HepG2 (cell line): ENCODE measurements at regions not wholly inside any gene's neighbourhood (a gene's known extent, or its start where the extent isn't known, plus 50 kb on each side); places are given as distances from the start of the nearest gene placed in this dataset.

Source experiments
- GMEB2 ChIP-seq: IDR thresholded peaks from 2 replicates; pipeline ENCODE4 v1.6.1; 2016; ENCODE audit warnings: missing biosample characterization, missing genetic modification reagents, low read depth
- GTF2F1 ChIP-seq: fragments of 150-350 bp; IDR thresholded peaks from 2 replicates; pipeline ENCODE4 v1.6.1; 2014; ENCODE audit warnings: low read length
- JDP2 ChIP-seq: sonication (generic); formaldehyde crosslinking; IDR thresholded peaks from 2 replicates; pipeline ENCODE4 v1.8.1; 2022; ENCODE audit warnings: missing genetic modification reagents, borderline replicate concordance
- KLF9 ChIP-seq: IDR thresholded peaks from 2 replicates; pipeline ENCODE4 v1.6.1; 2016; ENCODE audit warnings: low read depth
- MED1 ChIP-seq: sonication (generic); formaldehyde crosslinking; IDR thresholded peaks from 2 replicates; pipeline ENCODE4 v1.4.0; 2020; ENCODE audit warnings: missing genetic modification reagents
- MEF2D ChIP-seq: sonication (generic); formaldehyde crosslinking; IDR thresholded peaks from 2 replicates; pipeline ENCODE4 v1.5.1; 2020; ENCODE audit warnings: mild to moderate bottlenecking, missing genetic modification reagents
- STAT6 ChIP-seq: sonication (generic); formaldehyde crosslinking; IDR thresholded peaks from 2 replicates; pipeline ENCODE4 v1.4.0; 2020; ENCODE audit warnings: missing genetic modification reagents, mild to moderate bottlenecking, borderline replicate concordance
- ZNF281 ChIP-seq: sonication (generic); formaldehyde crosslinking; IDR thresholded peaks from 2 replicates; pipeline ENCODE4 v1.4.0; 2020; ENCODE audit warnings: missing genetic modification reagents, borderline replicate concordance

GRCh38 chr2:175404839-175405238, 223.3 kb upstream of the ATP5MC3 start (continued):
- TF ChIP-seq MED1 (CRISPR knock-in tag): no peak
- TF ChIP-seq GTF2F1: no peak
- TF ChIP-seq ZNF281: no peak
- TF ChIP-seq JDP2 (CRISPR knock-in tag): no peak
- TF ChIP-seq GMEB2 (CRISPR knock-in tag): no peak
- no peak for TF ChIP-seq KLF9 (CRISPR knock-in tag)
- TF ChIP-seq STAT6 (CRISPR knock-in tag): no peak
- no peak for TF ChIP-seq MEF2D
